SK-N-MC (cell line): ENCODE measurements at regions not wholly inside any gene's neighbourhood (a gene's known extent, or its start where the extent isn't known, plus 50 kb on each side); places are given as distances from the start of the nearest gene placed in this dataset.

ENCODE experiments used
- EZH2 ChIP-seq: fragments of 200-600 bp; sonication (generic); IDR thresholded peaks from one replicate; pipeline ENCODE4 v1.6.1; 2017; ENCODE audit warnings: antibody characterized with exemption
- FOXP2 ChIP-seq: optimal IDR thresholded peaks from 2 replicates; pipeline ENCODE3; 2011; ENCODE audit warnings: mild to moderate bottlenecking, moderate library complexity; ENCODE audit not compliant: insufficient read depth; ENCODE audit errors: extremely low read length, control extremely low read depth
- POLR2AphosphoS5 ChIP-seq: IDR thresholded peaks from 2 replicates; pipeline ENCODE4 v1.6.1; 2012; ENCODE audit warnings: mild to moderate bottlenecking, low read depth, low read length, borderline replicate concordance

- no peak for TF ChIP-seq FOXP2
- no peak for TF ChIP-seq POLR2AphosphoS5
- no peak for TF ChIP-seq EZH2
Measured at GRCh38 chr14:98293576-98293975, 978.4 kb downstream of the BCL11B start.
